UCSD-AML1 (cell line): ENCODE measurements at regions not wholly inside any gene's neighbourhood (a gene's known extent, or its start where the extent isn't known, plus 50 kb on each side); places are given as distances from the start of the nearest gene placed in this dataset.

Experiments used
- DNase-seq: peaks from one replicate; lab custom pipeline; 2025; ENCODE audit not compliant: unreplicated experiment; lab: John Stamatoyannopoulos, UW

- no peak for DNase-seq
Observed at GRCh38 chr1:96992871-96993270, 271.3 kb downstream of the PTBP2 start.

- no peak for DNase-seq
Observed at GRCh38 chr1:96995351-96995750, 273.8 kb downstream of the PTBP2 start.

GRCh38 chr1:96996001-96996400 lies 274.4 kb downstream of the PTBP2 start:
- DNase-seq: no peak

GRCh38 chr1:96997717-96998116 lies 276.1 kb downstream of the PTBP2 start:
- DNase-seq: no peak

GRCh38 chr1:96998466-96998865 lies 276.9 kb downstream of the PTBP2 start:
- DNase-seq: no peak

- DNase-seq: no peak
Observed at GRCh38 chr1:96999191-96999590, 277.6 kb downstream of the PTBP2 start.

GRCh38 chr1:97004054-97004453 lies 282.5 kb downstream of the PTBP2 start:
- DNase-seq: no peak

GRCh38 chr1:97004743-97005142 lies 283.2 kb downstream of the PTBP2 start:
- no peak for DNase-seq

GRCh38 chr1:97006044-97006661 lies 284.6 kb downstream of the PTBP2 start:
- no peak for DNase-seq

- DNase-seq: no peak
Observed at GRCh38 chr1:97007840-97008604, 286.4 kb downstream of the PTBP2 start.

GRCh38 chr1:97010566-97011264 lies 289.1 kb downstream of the PTBP2 start:
- no peak for DNase-seq

GRCh38 chr1:97013136-97013535 lies 291.6 kb downstream of the PTBP2 start:
- no peak for DNase-seq

GRCh38 chr1:97013941-97014340 lies 292.4 kb downstream of the PTBP2 start:
- DNase-seq: no peak

- no peak for DNase-seq
Observed at GRCh38 chr1:97014426-97014825, 292.8 kb downstream of the PTBP2 start.

- no peak for DNase-seq
Observed at GRCh38 chr1:97017895-97018294, 296.3 kb downstream of the PTBP2 start.
